Left colon (tissue), 2 donors: ENCODE measurements at regions not wholly inside any gene's neighbourhood (a gene's known extent, or its start where the extent isn't known, plus 50 kb on each side); places are given as distances from the start of the nearest gene placed in this dataset.
"Not testable (repeated sequence)": the region's sequence is repeated elsewhere in the genome, so short reads cannot be mapped to it uniquely, and the experiment has no call there.

Source experiments
- ATAC-seq: fragments of 200-7000 bp; cut with Tn5 transposase; one replicate; pipeline ENCODE4 v1.9.1; 2020; ENCODE audit warnings: mild to moderate bottlenecking, moderate library complexity
- DNase-seq, 2 donors: peaks; one replicate each; pipeline ENCODE4 v3.0.0-alpha.2; 2020
- intact Hi-C, 2 donors: fragments of 100-400 bp; cut with DNase I in 1 of 2; cut with micrococcal nuclease in 1 of 2; formaldehyde crosslinking; loops; one replicate each; pipeline versions ENCODE4 v1.11.2 to v1.14.0; 2022; cut with DNase I, micrococcal nuclease
- donor health status: DM: no; HTN: no; CAD: no.
- donor health status: DM: yes; HTN: yes; CAD: no.

DNA sequence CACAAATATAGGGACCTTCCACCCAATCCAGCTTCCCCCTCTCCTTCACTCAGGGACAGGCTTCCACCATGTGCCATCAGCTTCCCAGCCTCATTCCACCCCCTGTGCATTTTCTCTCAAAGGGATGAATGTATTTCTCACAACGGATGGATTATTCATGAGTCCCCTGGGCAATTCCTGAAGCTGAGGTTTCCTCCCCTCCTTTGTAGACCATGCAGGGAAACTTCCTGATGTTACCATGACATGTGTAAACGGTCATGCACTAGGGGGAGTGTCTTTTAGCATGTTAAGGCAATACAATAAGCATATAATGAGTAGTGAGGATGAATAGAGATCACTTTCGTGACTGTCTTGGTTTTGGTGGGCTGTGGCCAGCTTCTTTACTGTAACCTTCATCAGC lies 706.8 kb downstream of the TMEM121 start:
- DNase-seq, intact Hi-C loops, ATAC-seq: not testable (repeated sequence)

DNA sequence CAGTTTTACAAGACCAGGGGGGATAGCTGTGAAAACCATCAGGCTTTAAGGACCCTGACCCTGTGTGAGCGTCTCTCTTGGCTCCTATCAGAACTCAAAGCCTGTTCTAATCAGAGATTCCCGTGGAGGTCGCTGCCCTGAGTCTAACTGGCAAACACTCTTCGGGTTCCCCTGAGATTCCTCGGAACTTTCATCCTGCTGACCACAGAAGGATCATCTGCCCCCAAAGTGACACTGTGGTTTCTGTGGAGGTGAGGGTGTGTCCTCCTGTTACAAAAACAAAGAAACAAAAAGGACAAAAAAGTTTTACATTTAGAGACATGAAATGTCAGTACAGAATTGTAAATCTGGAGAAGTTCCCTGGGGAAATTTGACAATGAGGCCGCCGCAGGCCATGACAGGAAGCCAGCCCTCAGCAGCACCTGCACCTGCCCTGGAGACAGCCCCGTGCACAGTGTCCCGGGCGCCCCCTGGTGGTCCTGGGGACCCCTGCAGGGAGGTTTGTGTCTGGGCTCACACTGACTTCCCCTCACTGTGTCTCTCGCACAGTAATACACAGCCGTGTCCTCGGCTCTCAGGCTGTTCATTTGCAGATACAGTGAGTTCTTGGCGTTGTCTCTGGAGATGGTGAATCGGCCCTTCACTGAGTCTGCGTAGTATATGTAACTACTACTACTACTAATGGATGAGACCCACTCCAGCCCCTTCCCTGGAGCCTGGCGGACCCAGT lies 708.3 kb downstream of the TMEM121 start:
- intact Hi-C loops, ATAC-seq, DNase-seq: not testable (repeated sequence)

DNA sequence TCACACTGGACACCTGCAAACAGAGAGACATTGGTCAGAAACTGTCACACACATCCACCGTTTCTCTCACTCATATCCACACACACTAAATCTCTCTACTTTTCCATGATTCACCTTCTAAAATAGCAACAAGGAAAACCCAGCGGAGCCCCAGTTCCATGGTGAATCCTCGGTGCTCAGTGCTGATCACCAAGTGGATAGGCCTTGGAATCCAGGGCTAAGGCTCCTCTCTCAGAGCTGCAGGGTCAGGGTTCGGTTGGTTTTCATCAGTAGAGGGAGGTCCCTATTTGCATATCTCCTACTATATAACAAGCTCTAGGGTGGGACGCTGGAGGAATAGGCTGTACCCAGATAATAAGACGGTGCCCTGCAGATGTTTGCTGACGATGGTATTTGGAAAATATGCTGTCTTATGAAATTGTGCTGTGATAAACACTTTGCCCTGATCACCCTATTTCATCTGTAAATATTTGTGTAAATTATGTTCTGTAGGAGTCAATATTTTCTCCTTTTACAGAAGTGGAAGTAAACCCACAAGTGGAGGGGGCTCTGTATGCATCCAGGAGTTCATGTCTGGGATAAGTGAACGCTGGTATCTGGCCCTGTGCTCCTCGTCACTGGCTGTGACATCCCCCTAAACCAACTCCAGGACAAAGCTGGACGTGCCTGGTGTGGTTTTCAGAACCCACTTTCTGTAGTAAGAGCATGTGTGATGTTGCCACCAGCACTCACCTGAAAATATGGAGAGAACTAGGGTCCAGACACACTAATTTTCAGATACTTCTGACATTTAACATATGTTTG lies 709.2 kb downstream of the TMEM121 start:
- ATAC-seq (no peak), DNase-seq (no peak)
- intact Hi-C loops = no loop called here

DNA sequence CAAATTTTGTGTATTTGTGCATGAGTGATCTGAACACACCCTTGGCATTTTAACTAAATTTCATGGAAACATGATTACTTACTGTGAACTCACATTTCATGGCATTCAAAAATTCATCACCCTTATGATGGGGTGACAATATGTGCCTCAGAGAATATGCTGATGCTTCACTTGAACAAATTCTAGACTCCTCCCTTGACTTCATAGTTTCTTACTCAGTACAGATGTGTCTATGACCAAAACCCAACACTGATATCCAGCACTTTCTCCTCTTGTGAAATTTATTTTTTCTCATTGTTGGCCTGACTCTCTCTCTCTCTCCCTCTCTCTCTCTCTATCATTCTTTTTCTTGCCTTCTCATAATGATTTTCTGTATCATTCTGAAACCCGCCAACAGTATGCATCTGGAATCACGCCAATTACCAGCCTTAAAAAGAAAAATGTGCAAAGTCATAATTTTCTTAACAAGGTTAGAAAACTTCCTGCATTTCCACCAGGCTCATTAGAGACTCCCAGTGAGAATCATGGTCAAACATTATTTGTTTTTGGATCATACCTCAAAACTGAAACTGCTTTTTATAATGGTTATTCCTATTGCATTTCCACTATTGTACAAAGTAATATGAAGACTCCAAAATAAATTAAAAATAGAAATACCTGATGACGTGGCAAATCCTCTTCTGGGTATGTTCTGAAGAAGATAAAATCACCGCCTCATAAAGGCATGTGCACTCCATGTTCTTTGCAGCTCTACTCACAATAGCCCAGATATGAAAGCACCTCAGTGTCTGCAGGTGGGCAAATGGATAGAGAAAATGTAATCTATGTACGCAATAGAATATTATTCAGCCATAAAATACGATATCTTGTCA lies 722.2 kb downstream of the TMEM121 start:
- ATAC-seq (no peak), DNase-seq (no peak)
- intact Hi-C loops = no loop called here

DNA sequence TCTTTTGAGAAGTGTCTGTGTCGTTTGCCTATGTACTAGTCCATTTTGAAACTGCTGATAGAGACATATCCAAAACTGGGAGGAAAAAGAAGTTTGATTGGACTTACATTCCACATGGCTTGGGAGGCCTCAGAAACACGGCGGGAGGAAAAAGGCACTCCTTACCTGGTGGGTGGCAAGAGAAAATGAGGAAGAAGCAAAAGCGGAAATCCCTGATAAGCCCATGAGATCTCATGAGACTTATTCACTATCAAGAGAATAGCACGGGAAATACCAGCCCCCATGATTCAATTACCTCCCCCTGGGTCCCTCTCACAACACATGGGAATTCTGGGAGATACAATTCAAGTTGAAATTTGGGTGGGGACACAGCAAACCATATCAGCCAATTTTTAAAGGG lies 727.6 kb downstream of the TMEM121 start:
- DNase-seq, ATAC-seq, intact Hi-C loops: not testable (repeated sequence)

DNA sequence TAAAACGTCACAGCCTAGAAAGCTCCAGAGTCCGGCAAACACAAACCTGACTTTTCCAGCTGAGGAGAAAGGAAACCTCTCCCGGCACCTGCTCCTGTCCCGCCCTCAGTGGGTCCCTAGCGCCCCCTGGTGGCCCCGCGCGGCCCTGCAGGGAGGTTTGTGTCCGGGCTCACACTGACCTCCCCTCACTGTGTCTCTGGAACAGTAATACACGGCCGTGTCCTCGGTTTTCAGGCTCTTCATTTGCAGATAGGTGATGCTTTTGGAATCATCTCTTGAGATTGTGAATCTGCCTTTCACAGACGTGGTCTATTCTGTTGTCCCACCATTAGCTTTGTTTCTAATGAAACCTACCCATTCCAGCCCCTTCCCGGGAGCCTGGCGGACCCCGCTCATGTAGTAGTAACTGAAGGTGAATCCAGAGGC lies 731.2 kb downstream of the TMEM121 start:
- intact Hi-C loops, ATAC-seq: not testable (repeated sequence)
- peak; percentile 32 to 44 for DNase-seq

DNA sequence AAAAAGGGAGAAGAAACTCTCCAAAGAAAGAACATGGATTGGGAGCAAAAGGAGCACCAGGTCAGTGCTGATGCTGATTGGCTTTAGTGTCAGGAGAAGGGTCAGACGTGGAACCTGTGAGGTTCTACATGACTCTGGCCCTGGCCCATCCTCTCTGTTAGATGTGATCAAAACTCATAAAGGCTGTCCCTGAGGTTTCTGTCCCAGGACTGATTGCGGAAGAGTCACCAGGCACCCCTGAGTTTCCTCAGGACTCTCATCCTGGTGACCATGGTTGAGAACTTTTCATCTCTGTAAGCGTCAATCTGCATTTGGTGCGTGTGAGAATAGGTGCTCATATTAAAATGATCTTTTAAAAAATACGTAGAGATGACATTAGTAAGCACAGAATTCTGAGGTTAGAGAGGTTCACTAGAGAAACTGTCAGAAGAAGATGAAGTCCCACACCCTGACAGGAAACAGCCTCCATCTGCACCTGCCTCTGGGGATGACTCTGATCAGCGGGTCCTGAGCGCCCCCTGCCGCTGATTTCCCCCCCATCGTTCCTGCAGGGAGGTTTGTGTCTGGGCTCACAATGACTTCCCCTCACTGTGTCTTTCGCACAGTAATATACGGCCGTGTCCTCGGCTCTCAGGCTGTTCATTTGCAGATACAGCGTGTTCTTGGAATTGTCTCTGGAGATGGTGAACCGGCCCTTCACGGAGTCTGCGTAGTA lies 741.8 kb downstream of the TMEM121 start:
- ATAC-seq = no peak
- intact Hi-C loops = no loop called here

DNA sequence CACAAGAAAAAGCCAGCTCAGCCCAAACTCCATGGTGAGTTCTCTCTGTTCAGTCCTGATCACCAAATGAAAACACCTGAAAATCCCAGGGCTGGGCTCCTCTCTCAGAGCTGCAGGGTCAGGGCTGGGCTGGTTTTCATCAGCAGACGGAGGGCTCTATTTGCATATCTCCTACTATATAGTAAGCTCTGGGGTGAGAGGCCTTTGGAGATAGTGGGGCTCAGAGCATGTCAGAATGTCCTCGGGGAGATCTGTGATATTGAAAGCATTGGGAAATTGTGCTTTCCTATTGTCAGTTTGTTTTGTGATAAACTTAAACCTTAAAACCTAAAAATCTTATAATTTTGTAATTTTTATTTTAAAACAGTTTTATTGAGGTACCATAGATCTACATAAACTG lies 742.6 kb downstream of the TMEM121 start:
- intact Hi-C loops = no loop called here
- DNase-seq = no peak
- no peak for ATAC-seq

More for the DNA sequence above, 741.8 kb downstream of the TMEM121 start:
- DNase-seq = peak in 1 of 2 donors; percentile 48

DNA sequence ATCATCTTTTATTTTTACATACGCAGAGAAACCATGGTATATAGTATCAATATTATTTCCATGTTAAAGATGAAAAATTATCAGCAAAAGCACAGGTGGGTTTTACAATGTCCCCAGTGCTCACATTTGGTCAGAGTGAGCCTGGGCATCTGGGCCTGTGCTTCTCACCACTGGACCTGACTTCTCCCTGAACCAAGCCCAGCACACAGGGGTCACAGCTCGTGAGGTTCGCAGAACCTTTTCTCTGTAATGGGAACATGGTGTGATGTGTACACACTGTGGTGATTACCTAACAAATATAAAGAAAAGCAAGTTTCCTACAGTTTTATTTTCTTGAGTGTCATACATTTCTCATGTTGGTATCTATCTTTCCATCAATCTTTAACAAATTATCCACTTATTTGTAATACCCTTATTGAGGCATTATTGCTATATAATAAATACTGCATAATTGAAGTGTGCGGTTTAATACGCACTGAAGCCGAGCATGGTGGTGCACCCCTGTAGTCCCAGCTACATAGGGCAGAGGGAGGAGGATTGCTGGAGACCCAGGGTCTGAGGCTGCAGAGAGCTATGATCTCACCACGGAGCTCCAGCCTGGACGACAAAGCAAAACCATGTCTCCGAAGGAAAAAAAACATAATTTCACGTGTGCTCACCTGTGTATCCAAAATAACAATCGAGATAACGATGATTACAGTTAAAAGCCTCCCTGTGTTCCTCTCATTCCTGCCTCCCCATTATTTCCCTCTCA lies 743.2 kb downstream of the TMEM121 start:
- intact Hi-C loops = no loop called here
- DNase-seq = no peak
- ATAC-seq = no peak

DNA sequence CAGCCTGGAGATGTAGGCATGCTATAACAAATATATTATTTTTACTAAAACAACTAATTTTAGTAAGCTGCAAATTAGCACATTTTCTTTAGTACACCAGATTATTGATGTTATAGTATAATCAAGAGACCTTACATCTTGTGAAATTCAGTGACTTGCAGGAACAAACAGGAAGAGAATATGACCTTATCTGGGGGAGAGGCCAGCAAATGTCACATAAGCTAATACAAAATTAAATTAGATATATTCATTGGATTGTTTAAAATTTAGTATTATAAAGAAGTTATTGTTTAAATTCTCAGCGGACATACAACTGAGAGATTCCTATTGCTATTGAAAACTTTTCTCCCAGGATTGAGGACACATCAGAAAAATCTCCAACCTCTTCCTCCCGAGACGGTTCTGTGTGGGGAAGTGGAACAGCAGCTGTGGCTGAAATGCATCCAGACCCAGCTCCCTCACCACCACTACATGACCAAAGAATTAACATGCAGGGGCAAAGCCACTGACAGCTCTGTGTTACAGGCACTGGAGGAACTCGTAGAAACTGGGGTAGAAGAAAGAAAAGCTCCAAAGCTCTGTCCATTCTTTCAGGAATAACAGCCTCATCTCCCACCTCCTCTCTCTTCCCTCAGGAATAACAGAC lies 744.2 kb downstream of the TMEM121 start:
- ATAC-seq, DNase-seq, intact Hi-C loops: not testable (repeated sequence)

DNA sequence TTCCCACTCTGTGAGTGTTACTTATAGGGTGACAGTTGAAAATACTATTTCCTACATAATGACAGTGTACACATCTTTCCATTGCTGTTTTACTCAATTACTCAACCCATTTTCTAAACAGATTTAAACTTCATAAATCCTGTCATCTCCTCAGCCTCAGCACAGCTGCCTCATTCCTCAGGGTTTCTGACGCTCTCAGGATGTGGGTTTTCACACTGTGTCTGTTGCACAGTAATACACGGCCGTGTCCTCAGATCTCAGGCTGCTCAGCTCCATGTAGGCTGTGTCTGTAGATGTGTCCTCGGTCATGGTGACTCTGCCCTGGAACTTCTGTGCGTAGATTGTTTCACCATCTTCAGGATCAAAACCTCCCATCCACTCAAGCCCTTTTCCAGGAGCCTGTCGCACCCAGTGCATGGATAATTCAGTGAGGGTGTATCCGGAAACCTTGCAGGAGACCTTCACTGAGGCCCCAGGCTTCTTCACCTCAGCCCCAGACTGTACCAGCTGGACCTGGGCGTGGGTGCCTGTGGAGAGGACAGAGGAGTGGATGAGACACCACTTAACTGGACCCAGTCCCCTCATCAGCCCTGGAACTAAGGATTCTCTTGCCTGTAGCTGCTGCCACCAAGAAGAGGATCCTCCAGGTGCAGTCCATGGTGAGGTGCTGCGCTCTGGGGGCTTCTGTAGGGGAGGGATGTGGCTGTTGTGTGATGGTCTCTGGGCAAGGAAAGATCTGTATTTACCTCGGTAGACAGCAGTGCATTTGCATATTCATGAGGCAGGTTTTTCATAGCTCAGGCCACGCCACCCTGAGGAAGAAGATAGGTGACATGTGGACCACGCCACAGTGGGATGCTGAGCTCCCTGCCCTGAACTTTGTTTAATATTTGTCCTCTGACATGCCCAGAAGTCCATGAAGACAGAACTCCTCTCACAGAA lies 750.2 kb downstream of the TMEM121 start:
- intact Hi-C loops = no loop called here
- ATAC-seq (no peak), DNase-seq (no peak)

DNA sequence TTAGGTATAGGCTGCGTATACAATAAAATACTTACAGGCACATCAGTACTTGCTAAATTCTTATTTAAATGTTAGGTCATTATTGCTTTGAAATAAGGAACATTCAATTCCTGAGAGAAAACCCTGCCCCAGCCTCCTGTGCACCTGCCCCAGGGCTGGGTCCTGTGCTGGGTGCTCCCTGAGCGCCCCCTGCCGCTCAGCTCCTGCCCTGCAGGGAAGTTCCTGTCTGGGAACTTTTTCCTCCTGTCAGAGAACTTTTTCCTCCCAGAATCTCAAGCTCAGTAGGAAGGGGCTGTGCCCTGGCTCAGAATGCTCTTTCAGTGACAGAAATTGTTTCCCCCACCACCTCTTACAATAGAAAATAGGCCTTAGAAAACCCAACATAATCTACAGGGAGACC lies 751.1 kb downstream of the TMEM121 start:
- no peak for ATAC-seq
- intact Hi-C loops = no loop called here
- peak in 1 of 2 donors; percentile 12 for DNase-seq

DNA sequence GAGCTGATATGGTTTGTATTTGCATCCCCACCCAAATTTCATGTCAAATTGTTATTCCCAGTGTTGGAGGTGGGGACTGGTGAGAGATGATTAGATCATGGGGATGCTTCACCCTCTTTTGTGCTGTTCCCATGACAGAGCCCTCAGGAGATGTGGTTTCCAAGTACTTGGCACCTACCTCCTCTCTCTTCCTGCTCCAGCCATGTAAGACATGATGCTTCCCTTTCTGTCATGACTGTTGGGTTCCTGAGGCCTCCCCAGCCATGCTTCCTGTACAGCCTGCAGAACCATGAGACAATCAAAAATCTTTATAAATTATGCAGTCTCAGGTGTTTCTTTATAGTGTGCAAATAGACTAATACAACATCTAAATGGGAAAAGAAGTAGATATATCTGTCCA lies 754.5 kb downstream of the TMEM121 start:
- ATAC-seq (no peak), DNase-seq (no peak)
- intact Hi-C loops = no loop called here

DNA sequence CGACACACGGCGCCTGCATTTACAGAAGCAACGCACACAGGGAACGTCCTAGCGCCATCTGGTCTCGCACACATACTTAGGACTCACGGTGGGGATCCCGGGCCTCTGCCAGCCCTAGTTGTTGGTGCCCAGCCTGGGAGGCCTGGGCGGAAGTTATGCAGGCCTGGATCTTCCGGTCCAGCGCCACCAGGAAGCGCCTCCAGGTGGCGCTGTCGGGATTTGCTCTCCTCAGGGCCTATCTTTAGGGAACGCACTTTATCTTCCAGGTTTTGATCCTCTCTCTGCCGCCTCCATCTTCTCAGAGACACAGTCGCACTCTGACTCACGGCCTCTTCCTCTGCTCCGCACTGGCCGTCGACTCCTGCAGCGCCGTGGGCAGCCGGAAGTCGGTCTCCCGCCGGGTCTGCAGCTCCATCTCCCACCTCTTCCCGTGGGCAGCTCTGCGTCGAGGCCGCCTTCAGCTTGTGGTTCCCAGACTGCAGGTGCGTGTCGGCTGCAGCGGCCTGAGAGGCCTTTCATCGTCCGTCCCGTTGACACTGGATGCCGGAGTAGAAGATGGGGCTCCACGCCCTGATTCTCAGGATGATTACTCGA lies 760.4 kb downstream of the TMEM121 start:
- DNase-seq (no peak), ATAC-seq (no peak)
- intact Hi-C loops = no loop called here

DNA sequence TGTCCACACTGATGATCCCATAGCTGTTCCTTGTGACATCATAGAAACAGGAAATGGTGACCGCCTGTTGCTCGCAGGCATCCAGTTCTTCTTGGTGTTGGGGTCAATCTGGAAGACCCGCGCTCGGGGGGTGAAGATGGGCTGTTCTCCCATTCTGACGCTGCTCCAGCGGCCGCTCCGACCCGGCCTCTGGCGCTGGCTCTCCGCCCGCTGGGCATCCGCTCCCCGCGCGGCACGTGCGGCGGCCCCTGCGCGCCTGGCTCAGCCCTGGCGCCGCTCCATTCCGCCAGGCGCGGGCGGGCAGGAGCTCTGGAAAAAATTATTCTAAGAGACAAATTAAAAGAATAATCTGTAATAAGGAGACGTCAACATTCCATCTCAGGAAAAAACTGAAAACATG lies 761.1 kb downstream of the TMEM121 start:
- DNase-seq = no peak
- intact Hi-C loops = no loop called here
- ATAC-seq = no peak

DNA sequence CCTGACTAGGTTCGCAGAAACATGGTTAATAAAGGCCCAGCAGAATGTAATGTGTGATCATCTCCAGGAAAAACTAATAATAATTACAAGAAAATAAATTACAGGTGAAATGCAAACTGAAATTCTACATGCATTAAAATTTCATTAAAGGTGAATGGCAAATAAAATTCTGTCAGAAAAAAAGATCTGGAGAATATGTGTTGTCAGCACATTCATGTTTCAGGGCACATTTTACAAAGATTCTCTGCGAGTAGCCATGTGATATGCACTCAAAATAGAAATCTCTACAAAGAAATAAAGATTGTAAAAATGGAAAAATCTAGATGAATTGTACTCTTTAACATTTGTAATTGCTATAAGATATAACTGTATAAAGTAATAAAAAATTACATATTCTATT lies 765.2 kb downstream of the TMEM121 start:
- intact Hi-C loops = no loop called here
- no peak for ATAC-seq
- no peak for DNase-seq
